ENCODE measurements at regions not wholly inside any gene's neighbourhood (a gene's known extent, or its start where the extent isn't known, plus 50 kb on each side); places are given as distances from the start of the nearest gene placed in this dataset.

- no peaks in the 10 kb centered on the region for H3K9me3 ChIP-seq
- H3K4me1 ChIP-seq: no peaks in the 10 kb centered on the region
- FAIRE-seq (no peak), ATAC-seq (no peak), DNase-seq (ENCODE audit: low read depth in 1 of 2, low spot score in 1 of 2) (no peak)
- ChIA-PET POLR2A (no interaction called here), CTCF (no interaction called here)
- H3K4me2 ChIP-seq: no peak overlapping the region
- no peak for TF ChIP-seq ZFP36 (IDR thresholded peaks at IDR 0.05; ENCODE audit: borderline replicate concordance, partially characterized antibody)
- no peak for TF ChIP-seq ZNF302 (CRISPR knock-in tag; IDR thresholded peaks at IDR 0.05)
- H3K4me3 ChIP-seq: no peak overlapping the region
- 16% methylated on average over 2 of the region's 2 CpGs for WGBS (ENCODE audit: missing lambda C conversion rate)
- H3K27ac ChIP-seq: no peak overlapping the region
Observed at GRCh38 chr1:216825557-216825956, 102.3 kb upstream of the ESRRG start.

- TF ChIP-seq RARB (CRISPR knock-in tag; IDR thresholded peaks at IDR 0.05): no peak
- no peak for TF ChIP-seq CBX2 (IDR thresholded peaks at IDR 0.05; ENCODE audit: borderline replicate concordance, low read depth)
- TF ChIP-seq MYC (IDR thresholded peaks at IDR 0.05; ENCODE audit: borderline replicate concordance, low read length): no peak
- TF ChIP-seq TFCP2L1 (CRISPR knock-in tag; IDR thresholded peaks at IDR 0.05): no peak
- no peak for TF ChIP-seq BHLHE40 (IDR thresholded peaks at IDR 0.05; ENCODE audit: low read depth, low read length)
- no peak for TF ChIP-seq HOXA7 (CRISPR knock-in tag; IDR thresholded peaks at IDR 0.05)
- TF ChIP-seq ELK1 (IDR thresholded peaks at IDR 0.05; ENCODE audit: low read depth, low read length): no peak
- no peak for TF ChIP-seq ZC3H11A (IDR thresholded peaks at IDR 0.05)
- TF ChIP-seq CEBPB (IDR thresholded peaks at IDR 0.05): no peak
- no peak for TF ChIP-seq NFE2L2 (conservative IDR thresholded peaks at IDR 0.05; ENCODE audit: low read length)
- TF ChIP-seq REST (IDR thresholded peaks at IDR 0.05): no peak
- no peaks in the 10 kb centered on the region for H3K4me1 ChIP-seq
- H3K4me2 ChIP-seq: no peak overlapping the region
- CTCF ChIA-PET: no interaction called here
- H3K4me3 ChIP-seq: no peak overlapping the region
- no peak overlapping the region for H3K27ac ChIP-seq
- no peaks in the 10 kb centered on the region for H3K9me3 ChIP-seq
- no peak for DNase-seq (ENCODE audit: low read depth in 1 of 2, low spot score in 1 of 2)
- WGBS (ENCODE audit: missing lambda C conversion rate): 8% methylated on average over 3 of the region's 3 CpGs
- no peak for FAIRE-seq
- POLR2A ChIA-PET: no interaction called here
- ATAC-seq: no peak
Observed at GRCh38 chr1:216824511-216824910, 101.3 kb upstream of the ESRRG start.

GRCh38 chr1:216823731-216824130, 100.5 kb upstream of the ESRRG start:
- H3K4me1 ChIP-seq: no peaks in the 10 kb centered on the region
- TF ChIP-seq GATA3 (IDR thresholded peaks at IDR 0.05; ENCODE audit: borderline replicate concordance): no peak
- no peak for TF ChIP-seq NFE2L2 (conservative IDR thresholded peaks at IDR 0.05; ENCODE audit: low read length)
- H3K4me3 ChIP-seq: no peak overlapping the region
- H3K4me2 ChIP-seq: no peak overlapping the region
- 21% methylated on average over 2 of the region's 2 CpGs for WGBS (ENCODE audit: missing lambda C conversion rate)
- no peak overlapping the region for H3K27ac ChIP-seq
- POLR2A ChIA-PET: no interaction called here
- no peak for ATAC-seq
- no peaks in the 10 kb centered on the region for H3K9me3 ChIP-seq
- FAIRE-seq: no peak
- CTCF ChIA-PET: no interaction called here
- DNase-seq (ENCODE audit: low read depth in 1 of 2, low spot score in 1 of 2): no peak

- ATAC-seq (no peak), DNase-seq (ENCODE audit: low read depth in 1 of 2, low spot score in 1 of 2) (no peak), FAIRE-seq (no peak)
- Histone ChIP-seq H3K4me3 (no peak overlapping the region), H3K9me3 (no peaks in the 10 kb centered on the region), H3K4me1 (no peaks in the 10 kb centered on the region), H3K27ac (no peak overlapping the region), H3K4me2 (no peak overlapping the region)
- ChIA-PET CTCF (interaction anchor here (1.6 kb wide), 1 partner anchor 10 kb away, joined by 3 read pairs; no protein-coding TSS in a partner anchor), POLR2A (no interaction called here)
- TF ChIP-seq HES2 (IDR thresholded peaks at IDR 0.05) (no peak), ESRRA (IDR thresholded peaks at IDR 0.05; ENCODE audit: borderline replicate concordance, low read length) (no peak), CTCF (IDR thresholded peaks at IDR 0.05) (no peak), ZC3H11A (IDR thresholded peaks at IDR 0.05) (no peak), JUNB (IDR thresholded peaks at IDR 0.05) (no peak), HDAC2 (IDR thresholded peaks at IDR 0.05) (no peak), ZNF302 (CRISPR knock-in tag; IDR thresholded peaks at IDR 0.05) (no peak)
Observed at GRCh38 chr1:216822480-216822879, 99.3 kb upstream of the ESRRG start.

Measured in A549 (cell line).